IPS-18a (cell line): ENCODE measurements at regions not wholly inside any gene's neighbourhood (a gene's known extent, or its start where the extent isn't known, plus 50 kb on each side); places are given as distances from the start of the nearest gene placed in this dataset.

Experiments
- H3K27ac ChIP-seq: one replicate; pipeline ENCODE4 v1.5.1; 2013; ENCODE audit warnings: low read length
- H3K27me3 ChIP-seq: one replicate; pipeline ENCODE4 v1.6.1; 2013; ENCODE audit warnings: mild to moderate bottlenecking, low read length; ENCODE audit not compliant: control insufficient read depth, insufficient read depth
- H3K36me3 ChIP-seq: one replicate; pipeline ENCODE4 v1.6.1; 2013; ENCODE audit warnings: low read depth, low read length; ENCODE audit not compliant: control insufficient read depth
- H3K4me1 ChIP-seq: one replicate; pipeline ENCODE4 v1.6.1; 2013; ENCODE audit warnings: low read depth, low read length; ENCODE audit not compliant: control insufficient read depth
- H3K4me3 ChIP-seq: one replicate; pipeline ENCODE4 v1.5.1; 2013; ENCODE audit warnings: low read length
- H3K9ac ChIP-seq: one replicate; pipeline ENCODE4 v1.6.1; 2013; ENCODE audit warnings: mild to moderate bottlenecking, low read length, moderate library complexity
- H3K9me3 ChIP-seq: one replicate; pipeline ENCODE4 v1.6.1; 2013; ENCODE audit warnings: low read depth, low read length; ENCODE audit not compliant: control insufficient read depth

DNA sequence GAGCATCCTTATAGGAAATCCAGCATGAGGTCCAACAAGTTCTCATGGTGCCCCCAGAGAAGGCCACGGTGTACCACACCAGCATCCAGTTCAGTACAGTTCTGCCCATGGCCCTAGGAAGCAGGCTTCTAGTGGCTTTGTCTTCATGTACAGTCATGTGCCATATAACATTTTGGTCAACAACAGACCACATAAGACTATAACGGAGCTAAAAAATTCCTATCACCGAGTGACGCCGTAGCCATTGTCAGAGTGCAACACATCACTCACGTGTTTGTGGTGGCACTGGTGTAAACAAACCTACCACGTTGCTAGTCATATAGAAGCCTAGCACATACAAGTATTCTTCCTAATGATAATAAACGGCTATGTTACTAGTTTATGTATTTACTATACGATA lies 209.0 kb downstream of the ARRDC4 start:
- H3K9ac ChIP-seq: no peak overlapping the region
- H3K4me3 ChIP-seq: no peak overlapping the region
- no peak overlapping the region for H3K27ac ChIP-seq
- H3K9me3 ChIP-seq: no peaks in the 10 kb centered on the region
- no peaks in the 10 kb centered on the region for H3K27me3 ChIP-seq
- H3K36me3 ChIP-seq: no peaks in the 10 kb centered on the region
- H3K4me1 ChIP-seq: peaks cover 18% of the 10 kb centered on the region

GRCh38 chr15:98174286-98174685 lies 213.8 kb downstream of the ARRDC4 start:
- H3K4me3 ChIP-seq: no peak overlapping the region
- H3K36me3 ChIP-seq: no peaks in the 10 kb centered on the region
- peaks cover 3% of the 10 kb centered on the region for H3K4me1 ChIP-seq
- H3K27me3 ChIP-seq: no peaks in the 10 kb centered on the region
- H3K9ac ChIP-seq: no peak overlapping the region
- no peaks in the 10 kb centered on the region for H3K9me3 ChIP-seq
- no peak overlapping the region for H3K27ac ChIP-seq

DNA sequence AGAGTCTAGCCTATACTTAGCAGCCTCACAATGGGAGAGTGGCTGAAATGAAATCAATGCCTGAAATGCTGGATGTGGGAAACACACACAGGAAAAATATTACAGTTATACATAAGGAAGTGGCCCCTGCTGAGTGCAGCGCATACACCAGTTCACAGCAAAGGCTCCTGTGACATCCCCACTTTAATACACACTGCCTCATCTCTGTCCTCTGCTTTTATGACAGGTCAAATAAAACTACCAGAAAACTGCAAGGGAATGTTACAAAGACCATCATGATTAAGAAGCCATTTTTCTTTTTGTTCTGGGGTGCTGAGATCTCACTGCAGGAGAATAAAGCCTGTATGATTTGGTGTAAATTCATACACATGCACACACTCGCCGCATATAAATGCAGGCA lies 214.3 kb downstream of the ARRDC4 start:
- H3K4me3 ChIP-seq: no peak overlapping the region
- no peaks in the 10 kb centered on the region for H3K36me3 ChIP-seq
- H3K4me1 ChIP-seq: peaks cover 3% of the 10 kb centered on the region
- H3K27ac ChIP-seq: no peak overlapping the region
- no peaks in the 10 kb centered on the region for H3K9me3 ChIP-seq
- no peak overlapping the region for H3K9ac ChIP-seq
- no peaks in the 10 kb centered on the region for H3K27me3 ChIP-seq

- Histone ChIP-seq H3K27ac (no peak overlapping the region), H3K9me3 (no peaks in the 10 kb centered on the region), H3K4me3 (no peak overlapping the region), H3K4me1 (peaks cover 3% of the 10 kb centered on the region), H3K36me3 (no peaks in the 10 kb centered on the region), H3K9ac (no peak overlapping the region), H3K27me3 (no peaks in the 10 kb centered on the region)
Observed at GRCh38 chr15:98177966-98178592, 217.6 kb downstream of the ARRDC4 start.

DNA sequence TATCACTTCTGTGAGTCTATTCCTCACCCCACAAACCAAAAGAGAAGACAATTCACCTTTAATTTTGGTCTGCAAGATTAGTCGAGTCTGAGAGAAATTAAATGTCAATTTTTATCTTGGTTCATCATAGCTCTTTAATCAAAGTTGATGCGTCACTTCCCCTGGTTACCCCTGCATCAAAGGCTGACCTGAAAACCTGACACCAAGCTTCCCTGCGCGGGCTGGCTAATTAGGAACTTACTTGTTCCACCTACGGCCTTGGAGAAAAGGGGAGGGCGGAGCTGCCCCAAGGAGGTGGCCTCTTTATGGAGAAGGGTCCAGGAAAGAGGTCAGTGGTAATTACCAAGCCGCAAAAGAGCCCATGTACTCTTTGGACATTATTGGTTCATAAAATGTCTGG lies 218.4 kb downstream of the ARRDC4 start:
- H3K9me3 ChIP-seq: no peaks in the 10 kb centered on the region
- H3K27me3 ChIP-seq: no peaks in the 10 kb centered on the region

DNA sequence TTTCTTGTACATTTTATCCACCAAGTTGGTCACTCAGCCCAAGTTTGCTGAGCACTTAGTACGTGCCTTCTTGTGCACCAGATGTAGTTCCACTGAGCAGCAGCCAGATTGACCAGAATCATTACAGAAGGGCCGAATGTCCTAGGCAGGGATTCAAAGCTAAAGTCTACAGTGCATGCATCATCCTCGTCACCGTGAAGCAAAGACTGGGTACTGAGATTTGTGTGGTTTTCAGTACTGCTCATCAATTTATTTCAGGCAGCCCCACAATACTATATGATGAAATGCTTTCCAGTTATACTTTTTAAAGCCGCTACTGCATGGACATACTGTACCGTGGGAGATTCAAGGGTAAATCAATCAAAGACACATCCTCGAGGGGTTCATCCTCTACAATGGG lies 227.0 kb downstream of the ARRDC4 start:
- H3K9ac ChIP-seq: no peak overlapping the region
- no peak overlapping the region for H3K4me3 ChIP-seq
- no peaks in the 10 kb centered on the region for H3K36me3 ChIP-seq
- no peaks in the 10 kb centered on the region for H3K27me3 ChIP-seq
- no peaks in the 10 kb centered on the region for H3K4me1 ChIP-seq
- no peaks in the 10 kb centered on the region for H3K9me3 ChIP-seq
- H3K27ac ChIP-seq: no peak overlapping the region

More for the DNA sequence above, 218.4 kb downstream of the ARRDC4 start:
- H3K4me1 ChIP-seq: no peaks in the 10 kb centered on the region
- H3K9ac ChIP-seq: no peak overlapping the region
- no peak overlapping the region for H3K27ac ChIP-seq
- no peaks in the 10 kb centered on the region for H3K36me3 ChIP-seq
- H3K4me3 ChIP-seq: no peak overlapping the region

DNA sequence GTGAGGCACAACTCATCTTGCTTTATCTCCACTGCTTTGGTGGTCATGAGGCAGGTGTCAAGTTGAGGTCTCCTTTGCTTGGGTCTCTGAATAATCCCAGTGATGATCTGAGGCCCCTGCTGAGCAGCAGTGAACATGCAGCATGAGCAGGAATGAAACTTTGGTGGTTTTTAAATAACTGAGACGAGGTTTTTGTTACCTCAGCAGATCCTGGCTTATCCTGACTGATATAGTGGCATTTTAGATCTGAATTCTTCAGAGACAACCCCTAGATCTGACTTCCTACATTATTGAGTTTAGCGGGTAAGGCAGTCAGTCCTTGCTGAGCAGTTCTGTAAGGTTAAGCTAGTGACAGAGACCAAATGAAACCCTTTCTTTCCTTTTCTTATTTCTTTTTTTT lies 230.4 kb downstream of the ARRDC4 start:
- Histone ChIP-seq H3K27me3 (no peaks in the 10 kb centered on the region), H3K4me3 (no peak overlapping the region), H3K27ac (no peak overlapping the region), H3K9ac (no peak overlapping the region), H3K9me3 (no peaks in the 10 kb centered on the region), H3K36me3 (no peaks in the 10 kb centered on the region), H3K4me1 (no peaks in the 10 kb centered on the region)

- Histone ChIP-seq H3K9ac (no peak overlapping the region), H3K4me1 (no peaks in the 10 kb centered on the region), H3K9me3 (no peaks in the 10 kb centered on the region), H3K36me3 (no peaks in the 10 kb centered on the region), H3K27ac (no peak overlapping the region), H3K27me3 (no peaks in the 10 kb centered on the region), H3K4me3 (no peak overlapping the region)
Observed at GRCh38 chr15:98195796-98196195, 235.3 kb downstream of the ARRDC4 start.

DNA sequence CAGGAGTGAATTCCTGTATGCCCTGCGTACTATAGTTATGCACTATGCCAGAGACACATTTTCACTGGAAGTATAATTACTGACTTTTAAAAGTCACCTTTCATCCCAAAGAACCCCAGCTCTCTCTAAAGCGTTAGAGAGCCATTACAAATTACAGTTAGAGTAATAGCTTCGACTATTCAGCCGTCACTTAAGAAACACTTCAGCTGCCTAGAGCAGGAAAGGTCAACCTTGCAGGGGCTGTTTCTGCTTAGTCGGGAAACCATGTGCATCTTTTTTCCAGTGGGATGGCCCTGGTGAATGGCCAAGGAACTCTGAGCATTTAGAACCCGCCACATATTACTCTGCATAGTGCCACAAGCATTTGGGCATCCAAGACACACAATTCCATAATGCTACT lies 235.9 kb downstream of the ARRDC4 start:
- Histone ChIP-seq H3K4me3 (no peak overlapping the region), H3K36me3 (no peaks in the 10 kb centered on the region), H3K4me1 (no peaks in the 10 kb centered on the region), H3K9me3 (no peaks in the 10 kb centered on the region), H3K9ac (no peak overlapping the region), H3K27me3 (no peaks in the 10 kb centered on the region), H3K27ac (no peak overlapping the region)

GRCh38 chr15:98202256-98202655 lies 241.8 kb downstream of the ARRDC4 start:
- Histone ChIP-seq H3K9ac (no peak overlapping the region), H3K4me1 (no peaks in the 10 kb centered on the region), H3K36me3 (no peaks in the 10 kb centered on the region), H3K27me3 (no peaks in the 10 kb centered on the region), H3K4me3 (no peak overlapping the region), H3K27ac (no peak overlapping the region), H3K9me3 (no peaks in the 10 kb centered on the region)

DNA sequence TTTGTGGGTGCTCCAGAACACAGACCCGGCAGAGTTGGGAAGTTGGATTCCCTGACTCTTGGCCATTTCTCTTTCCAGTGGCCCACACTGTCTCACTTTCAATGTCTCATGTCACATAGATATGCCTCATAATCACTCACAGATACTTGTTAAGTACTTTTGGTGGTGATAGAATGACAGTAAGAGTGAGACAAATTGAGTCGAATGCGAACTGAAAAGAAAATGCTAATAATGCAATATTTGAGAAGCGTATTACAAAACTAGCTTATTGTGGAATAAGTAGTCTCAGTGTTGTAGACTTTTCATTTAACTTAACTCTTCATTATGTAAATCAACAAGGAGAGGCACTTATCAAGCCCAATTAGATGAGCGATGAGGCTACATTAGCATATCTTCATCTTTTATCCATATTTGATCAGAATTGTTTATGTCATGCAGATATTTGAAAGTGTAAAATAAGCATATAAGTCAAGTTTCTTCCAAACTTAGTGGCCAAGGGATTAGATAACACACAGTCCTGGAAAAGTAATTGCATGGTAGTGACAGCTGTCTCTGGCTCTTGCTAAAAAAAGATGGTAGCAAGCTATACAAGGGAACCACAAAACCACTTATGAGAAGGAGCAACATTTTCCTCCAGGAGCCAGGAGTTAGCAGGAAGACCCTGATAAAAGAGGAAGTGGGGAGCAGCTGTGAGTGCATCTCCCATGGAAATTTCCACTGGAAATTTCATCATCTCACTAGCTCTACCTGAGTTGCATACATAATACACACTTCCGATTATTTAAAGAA lies 243.6 kb downstream of the ARRDC4 start:
- H3K4me3 ChIP-seq: no peak overlapping the region
- no peaks in the 10 kb centered on the region for H3K27me3 ChIP-seq
- H3K27ac ChIP-seq: no peak overlapping the region
- no peaks in the 10 kb centered on the region for H3K4me1 ChIP-seq
- H3K9ac ChIP-seq: no peak overlapping the region
- H3K9me3 ChIP-seq: no peaks in the 10 kb centered on the region
- H3K36me3 ChIP-seq: no peaks in the 10 kb centered on the region

GRCh38 chr15:98207928-98208327 lies 247.4 kb downstream of the ARRDC4 start:
- Histone ChIP-seq H3K4me3 (no peak overlapping the region), H3K4me1 (no peaks in the 10 kb centered on the region), H3K36me3 (no peaks in the 10 kb centered on the region), H3K27ac (no peak overlapping the region), H3K9ac (no peak overlapping the region), H3K9me3 (no peaks in the 10 kb centered on the region), H3K27me3 (no peaks in the 10 kb centered on the region)
